HG03060 (cell line): ENCODE measurements at regions not wholly inside any gene's neighbourhood (a gene's known extent, or its start where the extent isn't known, plus 50 kb on each side); places are given as distances from the start of the nearest gene placed in this dataset.

Experiments
- ATAC-seq: cut with Tn5 transposase; IDR thresholded peaks from one replicate; pipeline ENCODE4 v1.9.1; 2021; ENCODE audit warnings: low read depth, moderate number of reproducible peaks; ENCODE audit not compliant: unreplicated experiment

- ATAC-seq, result no peak
Observed at GRCh38 chr10:83037653-83038052, 1101.7 kb upstream of the GHITM start.

- no peak for ATAC-seq
Observed at GRCh38 chr10:83038631-83039030, 1100.7 kb upstream of the GHITM start.

- no peak for ATAC-seq
Observed at GRCh38 chr10:83045731-83046130, 1093.6 kb upstream of the GHITM start.

GRCh38 chr10:83050815-83051214 is 1088.5 kb upstream of the GHITM start:
- no peak for ATAC-seq

- no peak for ATAC-seq
Observed at GRCh38 chr10:83062871-83063270, 1076.4 kb upstream of the GHITM start.

GRCh38 chr10:83073472-83073871 is 1065.8 kb upstream of the GHITM start:
- no peak for ATAC-seq

- ATAC-seq, result no peak
Observed at GRCh38 chr10:83075016-83075814, 1064.1 kb upstream of the GHITM start.

- ATAC-seq, result no peak
Observed at GRCh38 chr10:83075815-83076355, 1063.4 kb upstream of the GHITM start.

- no peak for ATAC-seq
Observed at GRCh38 chr10:83076443-83076842, 1062.9 kb upstream of the GHITM start.

- ATAC-seq, result no peak
Observed at GRCh38 chr10:83078160-83078559, 1061.1 kb upstream of the GHITM start.

GRCh38 chr10:83078645-83079044 is 1060.7 kb upstream of the GHITM start:
- ATAC-seq, result no peak

GRCh38 chr10:83083831-83084230 is 1055.5 kb upstream of the GHITM start:
- ATAC-seq, result no peak

- no peak for ATAC-seq
Observed at GRCh38 chr10:83089335-83089734, 1050.0 kb upstream of the GHITM start.

GRCh38 chr10:83104616-83105015 is 1034.7 kb upstream of the GHITM start:
- ATAC-seq, result no peak

GRCh38 chr10:83108565-83109333 is 1030.6 kb upstream of the GHITM start:
- ATAC-seq, result no peak

- no peak for ATAC-seq
Observed at GRCh38 chr10:83119346-83119745, 1020.0 kb upstream of the GHITM start.

- ATAC-seq, result no peak
Observed at GRCh38 chr10:83122336-83122735, 1017.0 kb upstream of the GHITM start.

GRCh38 chr10:83127942-83128575 is 1011.2 kb upstream of the GHITM start:
- ATAC-seq, result no peak

- no peak for ATAC-seq
Observed at GRCh38 chr10:83140811-83141210, 998.5 kb upstream of the GHITM start.

GRCh38 chr10:83142074-83142563 is 997.2 kb upstream of the GHITM start:
- ATAC-seq, result no peak

GRCh38 chr10:83144461-83144860 is 994.8 kb upstream of the GHITM start:
- ATAC-seq, result no peak
